Fibroblast of the conjunctiva (primary cell): ENCODE measurements at regions not wholly inside any gene's neighbourhood (a gene's known extent, or its start where the extent isn't known, plus 50 kb on each side); places are given as distances from the start of the nearest gene placed in this dataset.
"Not testable (repeated sequence)": the region's sequence is repeated elsewhere in the genome, so short reads cannot be mapped to it uniquely, and the experiment has no call there.

Experiments used
- DNase-seq: peaks from one replicate; pipeline ENCODE4 v3.0.0-alpha.2; 2010; ENCODE audit warnings: low read depth

- DNase-seq = not testable (repeated sequence)
These were observed 778.2 kb downstream of the UQCRFS1 start for GRCh38 chr19:28434794-28435193.

DNA sequence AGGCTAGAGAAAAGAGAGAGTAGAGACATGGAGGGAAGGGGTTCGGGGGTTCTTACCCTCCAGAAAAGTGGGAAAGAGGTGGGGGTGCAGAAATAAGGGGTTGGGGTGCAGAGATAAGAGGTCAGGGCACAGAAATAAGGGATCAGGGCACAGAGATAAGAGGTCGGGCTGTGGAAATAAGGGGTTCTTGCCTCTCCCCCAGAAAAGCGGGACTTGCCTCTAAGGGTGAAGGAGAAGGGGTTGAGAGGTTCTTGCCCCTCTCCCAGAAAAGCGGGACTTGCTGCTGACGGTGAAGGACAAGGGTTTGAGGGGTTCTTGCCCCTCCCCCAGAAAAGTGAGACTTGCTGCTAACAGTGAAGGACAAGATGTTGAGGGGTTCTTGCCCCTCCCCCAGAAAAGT is 778.6 kb downstream of the UQCRFS1 start:
- not testable (repeated sequence) for DNase-seq

- DNase-seq = not testable (repeated sequence)
These were observed 779.8 kb downstream of the UQCRFS1 start for GRCh38 chr19:28433166-28433565.

GRCh38 chr19:28430214-28430613 is 782.7 kb downstream of the UQCRFS1 start:
- no peak for DNase-seq

- DNase-seq = no peak
These were observed 783.6 kb downstream of the UQCRFS1 start for GRCh38 chr19:28429356-28429755.

GRCh38 chr19:28428663-28429348 is 784.1 kb downstream of the UQCRFS1 start:
- DNase-seq = no peak

DNA sequence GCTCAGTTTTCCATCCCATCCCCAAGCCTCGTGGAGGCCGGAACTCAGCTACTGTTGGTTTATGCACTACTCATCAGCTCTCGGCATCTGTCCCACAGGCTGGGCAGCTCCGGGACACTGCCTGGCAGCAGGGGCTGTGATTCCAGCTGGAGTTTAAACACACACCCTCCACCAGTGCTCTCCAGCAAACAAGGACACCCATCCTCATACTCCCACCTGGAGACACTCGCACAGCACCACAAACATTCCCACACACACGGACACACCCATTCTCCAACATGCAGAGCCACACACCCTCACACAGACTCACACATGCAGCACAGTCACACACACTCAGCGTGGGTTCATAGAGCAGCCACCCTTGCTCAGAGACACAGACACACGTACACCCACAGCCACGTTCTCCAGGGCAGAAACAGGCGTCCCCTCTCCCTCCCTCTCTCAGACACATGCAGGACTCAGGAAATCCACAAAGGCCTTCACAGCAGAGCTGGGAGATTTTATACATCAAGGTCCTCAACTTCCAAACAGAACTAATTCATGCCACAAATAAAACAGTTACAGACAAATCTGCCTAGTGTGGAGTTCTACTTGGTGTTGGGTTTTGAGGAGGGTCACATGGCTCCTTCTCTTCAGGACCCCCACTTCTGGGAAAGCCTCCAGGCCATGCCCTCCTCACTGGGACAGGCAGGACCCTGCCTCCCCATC is 785.4 kb downstream of the UQCRFS1 start:
- DNase-seq = no peak

- DNase-seq = no peak
These were observed 786.2 kb downstream of the UQCRFS1 start for GRCh38 chr19:28426730-28427225.

DNA sequence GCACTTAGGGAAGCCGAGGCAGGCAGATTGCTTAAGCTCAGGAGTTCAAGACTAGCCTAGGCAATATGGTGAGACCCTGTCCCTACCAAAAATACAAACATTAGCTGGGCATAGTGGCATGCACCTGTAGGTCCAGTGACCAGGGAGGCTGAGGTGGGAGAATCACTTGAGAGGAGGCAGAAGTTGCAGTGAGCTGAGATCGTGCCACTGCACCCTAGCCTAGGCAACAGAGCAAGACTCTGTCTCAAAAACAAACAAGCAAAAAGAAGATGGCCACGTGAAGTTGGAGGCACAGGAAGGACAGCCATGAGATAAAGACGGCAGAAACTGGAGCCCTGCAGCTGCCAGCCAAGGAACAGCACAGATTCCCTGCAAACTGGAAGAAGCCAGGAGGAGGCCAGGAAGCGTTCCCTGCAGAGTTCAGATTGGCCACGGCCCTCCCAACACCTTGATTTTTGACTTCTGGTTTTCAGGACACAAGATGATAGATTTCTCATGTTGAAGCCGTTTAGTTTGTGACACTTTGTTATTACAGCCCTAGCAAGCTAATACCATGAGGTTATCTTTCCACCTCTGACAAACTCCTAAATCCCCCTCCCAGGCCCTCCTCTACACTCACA is 786.7 kb downstream of the UQCRFS1 start:
- no peak for DNase-seq

- DNase-seq = no peak
These were observed 787.7 kb downstream of the UQCRFS1 start for GRCh38 chr19:28425046-28425931.

DNA sequence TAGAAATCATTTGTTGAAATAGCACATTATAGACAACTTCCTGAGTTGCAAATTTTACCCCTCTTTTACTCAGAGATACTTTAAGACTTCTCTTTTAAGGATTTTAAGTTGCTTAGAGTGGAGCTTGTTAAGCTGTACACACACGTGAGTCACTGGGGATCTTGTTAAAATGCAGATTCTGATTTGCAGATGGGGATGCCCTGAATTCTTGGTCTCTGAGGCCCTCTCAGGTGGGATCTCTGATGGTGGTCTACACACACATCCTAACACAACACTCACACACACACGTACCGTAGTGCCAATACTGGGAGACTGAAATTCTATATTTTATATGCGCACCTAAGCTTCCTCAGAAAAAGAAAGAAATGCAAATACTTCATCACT is 788.3 kb downstream of the UQCRFS1 start:
- no peak for DNase-seq

DNA sequence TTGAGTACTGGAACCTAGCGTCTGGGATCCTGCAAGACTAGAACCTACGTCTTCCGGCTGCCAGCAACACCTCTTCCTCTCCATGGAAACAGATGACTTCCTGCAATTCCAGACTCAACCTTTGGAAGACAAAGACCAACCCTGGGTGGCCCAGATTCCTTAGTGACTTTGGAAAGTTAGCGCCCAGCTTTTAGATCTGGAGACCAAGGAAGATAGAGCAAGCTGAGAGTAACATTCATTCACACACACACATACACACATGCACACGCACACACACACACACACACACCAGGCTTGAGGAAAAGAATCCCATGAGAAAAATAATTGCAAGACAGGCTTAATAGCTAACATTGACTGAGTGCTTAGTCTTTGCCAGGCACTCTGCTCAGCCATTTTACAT is 788.9 kb downstream of the UQCRFS1 start:
- DNase-seq = no peak

GRCh38 chr19:28422791-28423650 is 789.9 kb downstream of the UQCRFS1 start:
- DNase-seq = no peak

- no peak for DNase-seq
These were observed 790.9 kb downstream of the UQCRFS1 start for GRCh38 chr19:28422046-28422445.

- DNase-seq = no peak
These were observed 792.0 kb downstream of the UQCRFS1 start for GRCh38 chr19:28420811-28421550.

GRCh38 chr19:28419312-28419711 is 793.6 kb downstream of the UQCRFS1 start:
- DNase-seq = no peak

DNA sequence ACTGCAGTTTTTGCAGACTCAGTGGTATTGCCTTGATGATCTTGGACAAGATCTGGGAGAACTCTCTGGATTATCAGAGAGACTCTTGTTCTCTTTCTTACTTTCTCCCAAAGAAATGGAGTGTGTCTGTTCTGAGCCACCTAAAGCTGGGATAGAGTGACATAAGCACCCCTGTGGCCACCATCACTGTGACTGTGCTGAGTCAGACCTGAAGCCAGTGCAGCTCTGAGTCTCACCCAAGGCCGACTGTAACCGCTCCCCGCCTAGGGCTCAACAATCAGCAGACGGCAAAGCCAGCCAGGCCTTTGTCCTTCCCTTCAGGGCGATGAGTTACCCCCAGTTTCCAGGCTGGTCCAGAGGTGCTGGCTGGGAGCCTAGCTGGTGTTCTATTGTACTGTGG is 795.6 kb downstream of the UQCRFS1 start:
- no peak for DNase-seq

GRCh38 chr19:28416245-28416644 is 796.7 kb downstream of the UQCRFS1 start:
- DNase-seq = no peak

- DNase-seq = no peak
These were observed 798.2 kb downstream of the UQCRFS1 start for GRCh38 chr19:28414748-28415147.

- DNase-seq = no peak
These were observed 803.1 kb downstream of the UQCRFS1 start for GRCh38 chr19:28409859-28410258.
